K562 (cell line): ENCODE measurements at regions not wholly inside any gene's neighbourhood (a gene's known extent, or its start where the extent isn't known, plus 50 kb on each side); places are given as distances from the start of the nearest gene placed in this dataset.

Experiments used
- ATAC-seq: fragments of 200-7000 bp; cut with Tn5 transposase; 3 replicates; pipeline ENCODE4 v1.9.1; 2020; ENCODE audit warnings: moderate library complexity
- BruUV-seq: library from RNA; stranded (reverse); fragments of 400-500 nt; replicated peaks from 2 replicates; lab custom pipeline; 2021; lab: Mats Ljungman, UMichigan
- CTCF ChIA-PET: fragments of 300-600 bp; formaldehyde crosslinking; extraction: SDS; loops from one replicate; lab custom pipeline; 2021; ENCODE audit warnings: low intra/inter-chr PET ratio; lab: Yijun Ruan, JAX
- POLR2A ChIA-PET: fragments of 300-600, 350-650 bp; sonication (Branson Sonifier 250); formaldehyde crosslinking; extraction: SDS; loops from one replicate; lab custom pipeline; 2021; ENCODE audit warnings: antibody characterized with exemption, inconsistent platforms; lab: Yijun Ruan, JAX
- DNase-seq, 4 experiments: peaks; one replicate each; pipeline versions ENCODE4 v3.0.0 to v3.0.0-alpha.2; 2011 to 2018; ENCODE audit warnings: low spot score in 3 of 4, mixed read lengths in 3 of 4; ENCODE audit errors: extremely low read depth in 1 of 4
- FAIRE-seq: peaks from 2 replicates; lab custom pipeline; 2011; peaks lifted over from hg19 to GRCh38; lab: Jason Lieb, UNC
- H2AFZ ChIP-seq: 2 replicates; pipeline ENCODE4 v1.6.0; 2011; ENCODE audit warnings: low read depth, low read length, control low read depth, inconsistent platforms
- H3K27ac ChIP-seq: fragments of 200-600 bp; 3 replicates; pipeline ENCODE4 v1.8.0; 2011; ENCODE audit warnings: low read depth, mild to moderate bottlenecking, control low read depth, inconsistent platforms, low read length, moderate library complexity, mixed read lengths; ENCODE audit errors: extremely low read depth
- H3K27me3 ChIP-seq, 2 experiments: fragments of 300-600 bp in 1 of 2; 2 replicates in 1 of 2; 3 replicates in 1 of 2; pipeline versions ENCODE4 v1.6.0 to v1.8.0; 2011; ENCODE audit warnings: inconsistent platforms in 2 of 2, low read length in 2 of 2, mild to moderate bottlenecking in 1 of 2, mixed read lengths in 1 of 2, moderate library complexity in 1 of 2; ENCODE audit not compliant: control insufficient read depth in 2 of 2, insufficient read depth in 2 of 2
- H3K36me3 ChIP-seq: fragments of 300-600 bp; 3 replicates; pipeline ENCODE4 v1.8.0; 2011; ENCODE audit warnings: mild to moderate bottlenecking, low read length, inconsistent platforms; ENCODE audit not compliant: control insufficient read depth, insufficient read depth
- H3K4me1 ChIP-seq, 2 experiments: fragments of 200-600 bp in 1 of 2; replicated peaks in 1 of 2; 2 replicates in 1 of 2; 3 replicates in 1 of 2; pipeline versions ENCODE4 v1.5.1 to v1.8.0; 2011; ENCODE audit warnings: inconsistent platforms in 2 of 2, low read length in 2 of 2, mild to moderate bottlenecking in 1 of 2, mixed read lengths in 1 of 2, moderate library complexity in 1 of 2; ENCODE audit not compliant: control insufficient read depth in 2 of 2, insufficient read depth in 2 of 2
- H3K4me2 ChIP-seq: 2 replicates; pipeline ENCODE4 v1.6.1; 2011; ENCODE audit warnings: low read length, control low read depth, inconsistent platforms, mixed read lengths; ENCODE audit not compliant: insufficient read depth
- H3K4me3 ChIP-seq: fragments of 200-600 bp; sonication (generic), shearing (Covaris generic); 2 replicates; pipeline ENCODE4 v1.5.1; 2016; ENCODE audit warnings: control low read depth, inconsistent platforms
- H3K79me2 ChIP-seq: fragments of 200-600 bp; 3 replicates; pipeline ENCODE4 v1.8.0; 2011; ENCODE audit warnings: low read length, inconsistent platforms; ENCODE audit not compliant: control insufficient read depth, insufficient read depth
- H3K9ac ChIP-seq, 2 experiments: 2 replicates each; pipeline versions ENCODE4 v1.6.0 to v1.6.1; 2011; ENCODE audit warnings: low read depth in 2 of 2, low read length in 2 of 2, control low read depth in 1 of 2, inconsistent platforms in 1 of 2, mild to moderate bottlenecking in 1 of 2, mixed read lengths in 1 of 2; ENCODE audit not compliant: insufficient read depth in 1 of 2
- H3K9me1 ChIP-seq: one replicate; pipeline ENCODE4 v1.6.0; 2011; ENCODE audit warnings: inconsistent platforms, mild to moderate bottlenecking, low read length, moderate library complexity; ENCODE audit not compliant: control insufficient read depth, insufficient read depth
- H3K9me3 ChIP-seq: replicated peaks from 2 replicates; pipeline ENCODE4 v1.5.1; 2011; ENCODE audit warnings: low read depth, low read length, inconsistent platforms; ENCODE audit not compliant: control insufficient read depth, insufficient read depth
- H4K20me1 ChIP-seq: replicated peaks from 2 replicates; pipeline ENCODE4 v1.6.1; 2011; ENCODE audit warnings: low read length, inconsistent platforms, mixed read lengths; ENCODE audit not compliant: control insufficient read depth, insufficient read depth
- BRD4 ChIP-seq: fragments of 200-600 bp; sonication (generic); IDR thresholded peaks from 2 replicates; pipeline ENCODE4 v1.6.1; 2017; ENCODE audit warnings: inconsistent platforms
- DPF2 ChIP-seq: fragments of 450-650 bp; IDR thresholded peaks from 2 replicates; pipeline ENCODE4 v1.6.1; 2016
- GATA2 ChIP-seq: sonication (generic); formaldehyde crosslinking; IDR thresholded peaks from 2 replicates; pipeline ENCODE4 v1.4.0; 2020; ENCODE audit warnings: mild to moderate bottlenecking, missing genetic modification reagents
- NBN ChIP-seq: fragments of 450-650 bp; IDR thresholded peaks from 2 replicates; pipeline ENCODE4 v1.6.1; 2016; ENCODE audit warnings: low read depth, mild to moderate bottlenecking
- TAF1 ChIP-seq: IDR thresholded peaks from 2 replicates; pipeline ENCODE4 v1.6.1; 2011; ENCODE audit warnings: mild to moderate bottlenecking, low read length, moderate library complexity; ENCODE audit not compliant: insufficient read depth, control insufficient read depth, severe bottlenecking; ENCODE audit errors: extremely low read depth
- TAL1 ChIP-seq: fragments of 450-650 bp; IDR thresholded peaks from 2 replicates; pipeline ENCODE4 v1.6.1; 2016; ENCODE audit warnings: mild to moderate bottlenecking
- TEAD1 ChIP-seq, 2 experiments: fragments of 450-650 bp in 1 of 2; sonication (generic) in 1 of 2; formaldehyde crosslinking; IDR thresholded peaks; 2 replicates each; pipeline versions ENCODE4 v1.4.0 to v1.8.0; 2020 to 2022; ENCODE audit warnings: mild to moderate bottlenecking in 2 of 2, missing genetic modification reagents in 1 of 2
- ZMIZ1 ChIP-seq, 2 experiments: fragments of 150-350 bp in 1 of 2; IDR thresholded peaks; 2 replicates each; pipeline ENCODE4 v1.6.1; 2012 to 2016; ENCODE audit warnings: low read depth in 2 of 2, low read length in 2 of 2, mild to moderate bottlenecking in 1 of 2, moderate library complexity in 1 of 2
- WGBS: fragments of 100-300 bp; shearing (Covaris generic); methylation state at CpG from one replicate; pipeline ENCODE4 v1.1.6; 2016; ENCODE audit warnings: low coverage, mixed read lengths; ENCODE audit not compliant: insufficient coverage; ENCODE audit errors: missing lambda C conversion rate; 5-methylcytosine and 5-hydroxymethylcytosine counted together
- in situ Hi-C: fragments of 300-500 bp; cut with MboI; formaldehyde crosslinking; loops from 4 replicates; pipeline ENCODE4 v1.15.0; 2018; ENCODE audit warnings: inconsistent platforms, mixed read lengths
- intact Hi-C: fragments of 100-400 bp; cut with micrococcal nuclease; formaldehyde crosslinking; loops from 2 replicates; pipeline ENCODE4 v1.14.2; 2022
- TF ChIP-seq, protein P1 (sequence below): fragments of 450-650 bp; IDR thresholded peaks from 2 replicates; pipeline ENCODE4 v1.6.1; 2016; ENCODE audit warnings: borderline replicate concordance
- TF ChIP-seq, protein P2 (sequence below): fragments of 450-650 bp; formaldehyde crosslinking; IDR thresholded peaks from 2 replicates; pipeline ENCODE4 v1.4.0; 2020; ENCODE audit warnings: mild to moderate bottlenecking, moderate library complexity
- TF ChIP-seq, protein P3 (sequence below): fragments of 450-650 bp; IDR thresholded peaks from 2 replicates; pipeline ENCODE4 v1.6.1; 2014; ENCODE audit warnings: low read depth, mild to moderate bottlenecking, moderate library complexity, borderline replicate concordance

GRCh38 chr11:16604794-16605388 lies 133.6 kb upstream of the C11orf58 start:
- Histone ChIP-seq H3K79me2 (peaks cover 29% of the 10 kb centered on the region), H3K9me3 (no peaks in the 10 kb centered on the region), H3K36me3 (no peaks in the 10 kb centered on the region), H3K27me3 (no peaks in the 10 kb centered on the region), H3K4me2 (peak overlapping the region; percentile 79), H3K9ac (peak overlapping the region; percentile 75 to 98), H3K9me1 (no peaks in the 10 kb centered on the region), H3K27ac (peak overlapping the region; percentile 90), H3K4me3 (peak overlapping the region; percentile 71), H3K4me1 (peaks cover 16 to 40% of the 10 kb centered on the region in 2 experiments; a peak in 4 of 5 replicates), H2AFZ (peak overlapping the region; percentile 95), H4K20me1 (no peaks in the 10 kb centered on the region)
- BruUV-seq, result no TSS peak
- ChIA-PET POLR2A (interaction anchor here (0.6 to 1.9 kb wide), 10 partner anchors 8 to 1295 kb away, joined by 3 to 8 read pairs (median 3); no protein-coding TSS in a partner anchor), CTCF (interaction anchor here (3.7 kb wide), 1 partner anchor 414 kb away, joined by 24 read pairs; no protein-coding TSS in a partner anchor)
- intact Hi-C loops (loop anchor here (5.0 to 10.0 kb wide), 7 partner anchors 150 to 663 kb away; partner anchors contain the start of gene SOX6), in situ Hi-C loops (loop anchor here (5.0 to 25.0 kb wide), 3 partner anchors 413 to 768 kb away; no protein-coding TSS in a partner anchor)
- FAIRE-seq, result peak; percentile 81
- DNase-seq, result peak; percentile 64 to 92 (median 78)
- under 1% methylated on average over 39 of the region's 57 CpGs for WGBS
- ATAC-seq, result peak; percentile 70
- TF ChIP-seq, protein P1, sequence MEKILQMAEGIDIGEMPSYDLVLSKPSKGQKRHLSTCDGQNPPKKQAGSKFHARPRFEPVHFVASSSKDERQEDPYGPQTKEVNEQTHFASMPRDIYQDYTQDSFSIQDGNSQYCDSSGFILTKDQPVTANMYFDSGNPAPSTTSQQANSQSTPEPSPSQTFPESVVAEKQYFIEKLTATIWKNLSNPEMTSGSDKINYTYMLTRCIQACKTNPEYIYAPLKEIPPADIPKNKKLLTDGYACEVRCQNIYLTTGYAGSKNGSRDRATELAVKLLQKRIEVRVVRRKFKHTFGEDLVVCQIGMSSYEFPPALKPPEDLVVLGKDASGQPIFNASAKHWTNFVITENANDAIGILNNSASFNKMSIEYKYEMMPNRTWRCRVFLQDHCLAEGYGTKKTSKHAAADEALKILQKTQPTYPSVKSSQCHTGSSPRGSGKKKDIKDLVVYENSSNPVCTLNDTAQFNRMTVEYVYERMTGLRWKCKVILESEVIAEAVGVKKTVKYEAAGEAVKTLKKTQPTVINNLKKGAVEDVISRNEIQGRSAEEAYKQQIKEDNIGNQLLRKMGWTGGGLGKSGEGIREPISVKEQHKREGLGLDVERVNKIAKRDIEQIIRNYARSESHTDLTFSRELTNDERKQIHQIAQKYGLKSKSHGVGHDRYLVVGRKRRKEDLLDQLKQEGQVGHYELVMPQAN, result no peak
- TF ChIP-seq TAF1 (peak; percentile 53), TEAD1 (CRISPR knock-in tag; IDR thresholded peaks at IDR 0.05) (0 out of 4 replicates have a peak, but pooled peaks of 1 of the 2 experiments have one; percentile 17), DPF2 (peak; percentile 94), GATA2 (CRISPR knock-in tag) (peak; percentile 88), TAL1 (peak; percentile 94), ZMIZ1 (IDR thresholded peaks at IDR 0.05; ENCODE audit: low read depth in 2 of 2, low read length in 2 of 2) (peak in 1 of 2 experiments; percentile 70; a peak in 2 of 4 replicates), BRD4 (0 out of 2 replicates have a peak, but pooled peaks have one; percentile 10), NBN (peak; percentile 14; the same call in 1 of the 2 replicates)
- TF ChIP-seq, protein P2, sequence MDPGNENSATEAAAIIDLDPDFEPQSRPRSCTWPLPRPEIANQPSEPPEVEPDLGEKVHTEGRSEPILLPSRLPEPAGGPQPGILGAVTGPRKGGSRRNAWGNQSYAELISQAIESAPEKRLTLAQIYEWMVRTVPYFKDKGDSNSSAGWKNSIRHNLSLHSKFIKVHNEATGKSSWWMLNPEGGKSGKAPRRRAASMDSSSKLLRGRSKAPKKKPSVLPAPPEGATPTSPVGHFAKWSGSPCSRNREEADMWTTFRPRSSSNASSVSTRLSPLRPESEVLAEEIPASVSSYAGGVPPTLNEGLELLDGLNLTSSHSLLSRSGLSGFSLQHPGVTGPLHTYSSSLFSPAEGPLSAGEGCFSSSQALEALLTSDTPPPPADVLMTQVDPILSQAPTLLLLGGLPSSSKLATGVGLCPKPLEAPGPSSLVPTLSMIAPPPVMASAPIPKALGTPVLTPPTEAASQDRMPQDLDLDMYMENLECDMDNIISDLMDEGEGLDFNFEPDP, result no peak
- TF ChIP-seq, protein P3, sequence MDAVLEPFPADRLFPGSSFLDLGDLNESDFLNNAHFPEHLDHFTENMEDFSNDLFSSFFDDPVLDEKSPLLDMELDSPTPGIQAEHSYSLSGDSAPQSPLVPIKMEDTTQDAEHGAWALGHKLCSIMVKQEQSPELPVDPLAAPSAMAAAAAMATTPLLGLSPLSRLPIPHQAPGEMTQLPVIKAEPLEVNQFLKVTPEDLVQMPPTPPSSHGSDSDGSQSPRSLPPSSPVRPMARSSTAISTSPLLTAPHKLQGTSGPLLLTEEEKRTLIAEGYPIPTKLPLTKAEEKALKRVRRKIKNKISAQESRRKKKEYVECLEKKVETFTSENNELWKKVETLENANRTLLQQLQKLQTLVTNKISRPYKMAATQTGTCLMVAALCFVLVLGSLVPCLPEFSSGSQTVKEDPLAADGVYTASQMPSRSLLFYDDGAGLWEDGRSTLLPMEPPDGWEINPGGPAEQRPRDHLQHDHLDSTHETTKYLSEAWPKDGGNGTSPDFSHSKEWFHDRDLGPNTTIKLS, result peak; percentile 29; the same call in 1 of the 2 replicates
